Liver (tissue), 3 donors: ENCODE measurements at regions not wholly inside any gene's neighbourhood (a gene's known extent, or its start where the extent isn't known, plus 50 kb on each side); places are given as distances from the start of the nearest gene placed in this dataset.

Source experiments
- FOXA1 ChIP-seq: IDR thresholded peaks from 2 replicates; pipeline ENCODE4 v1.6.1; 2016; ENCODE audit warnings: antibody characterized with exemption
- GABPA ChIP-seq, 2 donors: IDR thresholded peaks in 1 of 2; conservative IDR thresholded peaks in 1 of 2; 2 replicates each; pipeline ENCODE4 v1.6.1; 2016; ENCODE audit warnings: antibody characterized with exemption in 2 of 2, mild to moderate bottlenecking in 1 of 2, moderate library complexity in 1 of 2
- RAD21 ChIP-seq, 2 donors: IDR thresholded peaks; 2 replicates each; pipeline ENCODE4 v1.6.1; 2016; ENCODE audit warnings: antibody characterized with exemption in 2 of 2, mild to moderate bottlenecking in 2 of 2
- SP1 ChIP-seq: IDR thresholded peaks from 2 replicates; pipeline ENCODE4 v1.6.1; 2018; ENCODE audit warnings: antibody characterized with exemption, mild to moderate bottlenecking
- YY1 ChIP-seq: IDR thresholded peaks from 2 replicates; pipeline ENCODE4 v1.6.1; 2016; ENCODE audit warnings: antibody characterized with exemption, mild to moderate bottlenecking
- TF ChIP-seq, protein P1 (sequence below): IDR thresholded peaks from 2 replicates; pipeline ENCODE4 v1.6.1; 2016; ENCODE audit warnings: antibody characterized with exemption, mild to moderate bottlenecking
- TF ChIP-seq, protein P2 (sequence below): IDR thresholded peaks from 2 replicates; pipeline ENCODE4 v1.6.1; 2016; ENCODE audit warnings: antibody characterized with exemption
- TF ChIP-seq, protein P3 (sequence below): fragments of 150-350 bp; IDR thresholded peaks from 2 replicates; pipeline ENCODE4 v1.5.1; 2017; ENCODE audit warnings: improper control_type of control experiment, low read depth, low read length; ENCODE audit not compliant: missing input control
- TF ChIP-seq, protein P4 (sequence below): IDR thresholded peaks from 2 replicates; pipeline ENCODE4 v1.6.1; 2016; ENCODE audit warnings: antibody characterized with exemption
- donor health status: healthy.
- donor health status: healthy.

DNA sequence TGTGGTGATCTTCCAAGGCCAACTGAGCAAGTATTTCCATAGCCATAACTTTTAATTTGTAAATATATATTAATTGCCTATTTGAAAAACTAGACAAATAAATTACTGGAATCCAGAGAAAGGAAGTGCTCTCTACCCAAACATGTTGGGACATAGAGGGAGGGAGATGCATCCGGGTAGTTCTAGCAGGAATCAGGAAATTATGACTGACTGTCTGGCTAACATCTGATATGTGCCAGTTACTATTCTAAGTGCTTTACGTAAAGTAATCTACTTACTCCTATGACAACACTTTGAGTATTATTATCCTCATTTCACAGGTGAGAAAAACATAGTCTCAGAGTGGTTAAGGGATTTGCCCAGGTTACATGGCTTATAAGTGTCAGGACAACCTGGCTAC lies 147.7 kb upstream of the VASH1 start:
- TF ChIP-seq, protein P1, sequence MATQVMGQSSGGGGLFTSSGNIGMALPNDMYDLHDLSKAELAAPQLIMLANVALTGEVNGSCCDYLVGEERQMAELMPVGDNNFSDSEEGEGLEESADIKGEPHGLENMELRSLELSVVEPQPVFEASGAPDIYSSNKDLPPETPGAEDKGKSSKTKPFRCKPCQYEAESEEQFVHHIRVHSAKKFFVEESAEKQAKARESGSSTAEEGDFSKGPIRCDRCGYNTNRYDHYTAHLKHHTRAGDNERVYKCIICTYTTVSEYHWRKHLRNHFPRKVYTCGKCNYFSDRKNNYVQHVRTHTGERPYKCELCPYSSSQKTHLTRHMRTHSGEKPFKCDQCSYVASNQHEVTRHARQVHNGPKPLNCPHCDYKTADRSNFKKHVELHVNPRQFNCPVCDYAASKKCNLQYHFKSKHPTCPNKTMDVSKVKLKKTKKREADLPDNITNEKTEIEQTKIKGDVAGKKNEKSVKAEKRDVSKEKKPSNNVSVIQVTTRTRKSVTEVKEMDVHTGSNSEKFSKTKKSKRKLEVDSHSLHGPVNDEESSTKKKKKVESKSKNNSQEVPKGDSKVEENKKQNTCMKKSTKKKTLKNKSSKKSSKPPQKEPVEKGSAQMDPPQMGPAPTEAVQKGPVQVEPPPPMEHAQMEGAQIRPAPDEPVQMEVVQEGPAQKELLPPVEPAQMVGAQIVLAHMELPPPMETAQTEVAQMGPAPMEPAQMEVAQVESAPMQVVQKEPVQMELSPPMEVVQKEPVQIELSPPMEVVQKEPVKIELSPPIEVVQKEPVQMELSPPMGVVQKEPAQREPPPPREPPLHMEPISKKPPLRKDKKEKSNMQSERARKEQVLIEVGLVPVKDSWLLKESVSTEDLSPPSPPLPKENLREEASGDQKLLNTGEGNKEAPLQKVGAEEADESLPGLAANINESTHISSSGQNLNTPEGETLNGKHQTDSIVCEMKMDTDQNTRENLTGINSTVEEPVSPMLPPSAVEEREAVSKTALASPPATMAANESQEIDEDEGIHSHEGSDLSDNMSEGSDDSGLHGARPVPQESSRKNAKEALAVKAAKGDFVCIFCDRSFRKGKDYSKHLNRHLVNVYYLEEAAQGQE: no peak
- TF ChIP-seq, protein P2, sequence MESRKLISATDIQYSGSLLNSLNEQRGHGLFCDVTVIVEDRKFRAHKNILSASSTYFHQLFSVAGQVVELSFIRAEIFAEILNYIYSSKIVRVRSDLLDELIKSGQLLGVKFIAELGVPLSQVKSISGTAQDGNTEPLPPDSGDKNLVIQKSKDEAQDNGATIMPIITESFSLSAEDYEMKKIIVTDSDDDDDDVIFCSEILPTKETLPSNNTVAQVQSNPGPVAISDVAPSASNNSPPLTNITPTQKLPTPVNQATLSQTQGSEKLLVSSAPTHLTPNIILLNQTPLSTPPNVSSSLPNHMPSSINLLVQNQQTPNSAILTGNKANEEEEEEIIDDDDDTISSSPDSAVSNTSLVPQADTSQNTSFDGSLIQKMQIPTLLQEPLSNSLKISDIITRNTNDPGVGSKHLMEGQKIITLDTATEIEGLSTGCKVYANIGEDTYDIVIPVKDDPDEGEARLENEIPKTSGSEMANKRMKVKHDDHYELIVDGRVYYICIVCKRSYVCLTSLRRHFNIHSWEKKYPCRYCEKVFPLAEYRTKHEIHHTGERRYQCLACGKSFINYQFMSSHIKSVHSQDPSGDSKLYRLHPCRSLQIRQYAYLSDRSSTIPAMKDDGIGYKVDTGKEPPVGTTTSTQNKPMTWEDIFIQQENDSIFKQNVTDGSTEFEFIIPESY: no peak
- TF ChIP-seq GABPA (IDR thresholded peaks at IDR 0.05 in 1 of 2, conservative IDR thresholded peaks at IDR 0.05 in 1 of 2) (no peak), YY1 (no peak), SP1 (no peak), RAD21 (IDR thresholded peaks at IDR 0.05) (no peak), FOXA1 (no peak)
- TF ChIP-seq, protein P3, sequence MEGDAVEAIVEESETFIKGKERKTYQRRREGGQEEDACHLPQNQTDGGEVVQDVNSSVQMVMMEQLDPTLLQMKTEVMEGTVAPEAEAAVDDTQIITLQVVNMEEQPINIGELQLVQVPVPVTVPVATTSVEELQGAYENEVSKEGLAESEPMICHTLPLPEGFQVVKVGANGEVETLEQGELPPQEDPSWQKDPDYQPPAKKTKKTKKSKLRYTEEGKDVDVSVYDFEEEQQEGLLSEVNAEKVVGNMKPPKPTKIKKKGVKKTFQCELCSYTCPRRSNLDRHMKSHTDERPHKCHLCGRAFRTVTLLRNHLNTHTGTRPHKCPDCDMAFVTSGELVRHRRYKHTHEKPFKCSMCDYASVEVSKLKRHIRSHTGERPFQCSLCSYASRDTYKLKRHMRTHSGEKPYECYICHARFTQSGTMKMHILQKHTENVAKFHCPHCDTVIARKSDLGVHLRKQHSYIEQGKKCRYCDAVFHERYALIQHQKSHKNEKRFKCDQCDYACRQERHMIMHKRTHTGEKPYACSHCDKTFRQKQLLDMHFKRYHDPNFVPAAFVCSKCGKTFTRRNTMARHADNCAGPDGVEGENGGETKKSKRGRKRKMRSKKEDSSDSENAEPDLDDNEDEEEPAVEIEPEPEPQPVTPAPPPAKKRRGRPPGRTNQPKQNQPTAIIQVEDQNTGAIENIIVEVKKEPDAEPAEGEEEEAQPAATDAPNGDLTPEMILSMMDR: no peak
- TF ChIP-seq, protein P4, sequence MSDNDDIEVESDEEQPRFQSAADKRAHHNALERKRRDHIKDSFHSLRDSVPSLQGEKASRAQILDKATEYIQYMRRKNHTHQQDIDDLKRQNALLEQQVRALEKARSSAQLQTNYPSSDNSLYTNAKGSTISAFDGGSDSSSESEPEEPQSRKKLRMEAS: no peak
